Thyroid gland (tissue), 4 donors: ENCODE measurements at regions not wholly inside any gene's neighbourhood (a gene's known extent, or its start where the extent isn't known, plus 50 kb on each side); places are given as distances from the start of the nearest gene placed in this dataset.

Experiments
- DNase-seq, 2 donors: peaks; one replicate each; pipeline ENCODE4 v3.0.0-alpha.2; 2019
- H3K27ac ChIP-seq, 3 donors: fragments of 200-600 bp; sonication (generic); 1 replicate in 2 of 3; 2 replicates in 1 of 3; pipeline ENCODE4 v1.5.1; 2016 to 2019; ENCODE audit warnings: mild to moderate bottlenecking in 1 of 3, moderate library complexity in 1 of 3
- H3K27me3 ChIP-seq: fragments of 200-600 bp; sonication (generic); one replicate; pipeline ENCODE4 v1.5.1; 2019
- H3K36me3 ChIP-seq, 2 donors: fragments of 200-600 bp; sonication (generic); one replicate each; pipeline ENCODE4 v1.5.1; 2016 to 2019
- H3K4me1 ChIP-seq, 2 donors: fragments of 200-600 bp; sonication (generic); one replicate each; pipeline ENCODE4 v1.5.1; 2017 to 2019
- H3K4me3 ChIP-seq, 3 donors: fragments of 200-600 bp; sonication (generic); replicated peaks in 1 of 3; 1 replicate in 2 of 3; 2 replicates in 1 of 3; pipeline ENCODE4 v1.5.1; 2016; ENCODE audit warnings: mild to moderate bottlenecking in 1 of 3
- H3K9me3 ChIP-seq: fragments of 200-600 bp; sonication (generic); one replicate; pipeline ENCODE4 v1.5.1; 2017
- POLR2A ChIP-seq, 2 donors: fragments of 450-650 bp; IDR thresholded peaks; one replicate each; pipeline ENCODE4 v1.6.1; 2017; ENCODE audit warnings: antibody characterized with exemption in 2 of 2, mild to moderate bottlenecking in 2 of 2, moderate library complexity in 1 of 2
- WGBS, 2 donors: methylation state at CpG; one replicate each; pipeline ENCODE4 v1.1.5; 2017; 5-methylcytosine and 5-hydroxymethylcytosine counted together
- intact Hi-C: fragments of 100-400 bp; cut with DNase I; formaldehyde crosslinking; loops from one replicate; pipeline ENCODE4 v1.15.1; 2023
- TF ChIP-seq, protein P1 (sequence below), 6 experiments: fragments of 200-600 bp in 3 of 6; fragments of 450-650 bp in 3 of 6; sonication (generic) in 3 of 6; IDR thresholded peaks; one replicate each; pipeline ENCODE4 v1.5.1; 2016 to 2019; ENCODE audit warnings: antibody characterized with exemption in 6 of 6, mild to moderate bottlenecking in 2 of 6, inconsistent platforms in 1 of 6, moderate library complexity in 1 of 6

DNA sequence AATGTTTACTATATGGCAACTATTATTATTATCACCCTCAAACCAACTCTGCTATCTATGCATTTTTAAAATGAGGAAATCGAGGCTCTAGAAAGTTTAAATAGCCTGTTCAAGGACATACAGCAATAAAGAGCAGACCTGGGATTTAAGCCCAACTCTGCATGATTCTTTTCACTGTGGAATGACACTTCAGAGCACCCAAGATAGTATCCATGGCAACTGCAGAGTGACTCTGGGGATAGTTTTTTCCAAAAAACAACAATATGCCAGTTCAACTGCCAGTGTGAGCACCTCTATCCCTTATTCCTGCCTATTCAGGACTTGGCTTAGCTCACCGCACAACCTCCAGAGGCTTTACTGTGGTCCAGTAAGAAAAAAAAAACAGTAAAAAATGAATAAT lies 293.9 kb downstream of the BRINP2 start:
- Histone ChIP-seq H3K27me3 (no peaks in the 10 kb centered on the region), H3K9me3 (no peaks in the 10 kb centered on the region), H3K4me3 (no peak overlapping the region), H3K4me1 (peaks cover 0 to 3% of the 10 kb centered on the region in 2 donors), H3K27ac (no peak overlapping the region), H3K36me3 (no peaks in the 10 kb centered on the region)
- DNase-seq: peak in 1 of 2 donors; percentile 37
- WGBS, 2 donors: 18 to 41% methylated on average over 2 of the region's 2 CpGs
- intact Hi-C loops: no loop called here
- TF ChIP-seq POLR2A (IDR thresholded peaks at IDR 0.05): no peak
- TF ChIP-seq, protein P1, sequence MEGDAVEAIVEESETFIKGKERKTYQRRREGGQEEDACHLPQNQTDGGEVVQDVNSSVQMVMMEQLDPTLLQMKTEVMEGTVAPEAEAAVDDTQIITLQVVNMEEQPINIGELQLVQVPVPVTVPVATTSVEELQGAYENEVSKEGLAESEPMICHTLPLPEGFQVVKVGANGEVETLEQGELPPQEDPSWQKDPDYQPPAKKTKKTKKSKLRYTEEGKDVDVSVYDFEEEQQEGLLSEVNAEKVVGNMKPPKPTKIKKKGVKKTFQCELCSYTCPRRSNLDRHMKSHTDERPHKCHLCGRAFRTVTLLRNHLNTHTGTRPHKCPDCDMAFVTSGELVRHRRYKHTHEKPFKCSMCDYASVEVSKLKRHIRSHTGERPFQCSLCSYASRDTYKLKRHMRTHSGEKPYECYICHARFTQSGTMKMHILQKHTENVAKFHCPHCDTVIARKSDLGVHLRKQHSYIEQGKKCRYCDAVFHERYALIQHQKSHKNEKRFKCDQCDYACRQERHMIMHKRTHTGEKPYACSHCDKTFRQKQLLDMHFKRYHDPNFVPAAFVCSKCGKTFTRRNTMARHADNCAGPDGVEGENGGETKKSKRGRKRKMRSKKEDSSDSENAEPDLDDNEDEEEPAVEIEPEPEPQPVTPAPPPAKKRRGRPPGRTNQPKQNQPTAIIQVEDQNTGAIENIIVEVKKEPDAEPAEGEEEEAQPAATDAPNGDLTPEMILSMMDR (IDR thresholded peaks at IDR 0.05): no peak

DNA sequence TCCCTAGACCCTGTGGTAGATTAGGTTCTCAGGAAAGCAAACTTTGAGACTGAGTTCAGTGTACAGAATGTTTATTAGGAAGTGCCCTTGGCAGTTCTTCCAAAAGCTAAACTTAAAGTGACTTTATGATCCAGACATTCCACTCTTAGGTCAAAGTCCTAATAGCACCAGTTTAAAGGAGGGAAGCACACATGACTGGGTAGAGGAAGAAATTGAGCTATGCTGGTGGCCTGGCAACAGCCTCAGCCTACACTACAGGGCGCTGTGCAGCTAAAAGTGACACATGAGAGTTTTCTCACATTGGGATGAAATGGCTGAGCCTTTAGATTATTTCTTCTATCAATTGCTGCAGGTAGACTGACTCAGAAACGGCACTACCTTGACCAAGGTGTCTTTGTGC lies 280.4 kb downstream of the BRINP2 start:
- TF ChIP-seq, protein P1 (IDR thresholded peaks at IDR 0.05): no peak
- no peak for TF ChIP-seq POLR2A (IDR thresholded peaks at IDR 0.05)
- DNase-seq: no peak
- 66 to 74% methylated on average over 2 of the region's 2 CpGs for WGBS, 2 donors
- Histone ChIP-seq H3K27me3 (no peaks in the 10 kb centered on the region), H3K27ac (no peak overlapping the region), H3K4me1 (no peaks in the 10 kb centered on the region), H3K9me3 (no peaks in the 10 kb centered on the region), H3K36me3 (no peaks in the 10 kb centered on the region), H3K4me3 (no peak overlapping the region)
- intact Hi-C loops: no loop called here

DNA sequence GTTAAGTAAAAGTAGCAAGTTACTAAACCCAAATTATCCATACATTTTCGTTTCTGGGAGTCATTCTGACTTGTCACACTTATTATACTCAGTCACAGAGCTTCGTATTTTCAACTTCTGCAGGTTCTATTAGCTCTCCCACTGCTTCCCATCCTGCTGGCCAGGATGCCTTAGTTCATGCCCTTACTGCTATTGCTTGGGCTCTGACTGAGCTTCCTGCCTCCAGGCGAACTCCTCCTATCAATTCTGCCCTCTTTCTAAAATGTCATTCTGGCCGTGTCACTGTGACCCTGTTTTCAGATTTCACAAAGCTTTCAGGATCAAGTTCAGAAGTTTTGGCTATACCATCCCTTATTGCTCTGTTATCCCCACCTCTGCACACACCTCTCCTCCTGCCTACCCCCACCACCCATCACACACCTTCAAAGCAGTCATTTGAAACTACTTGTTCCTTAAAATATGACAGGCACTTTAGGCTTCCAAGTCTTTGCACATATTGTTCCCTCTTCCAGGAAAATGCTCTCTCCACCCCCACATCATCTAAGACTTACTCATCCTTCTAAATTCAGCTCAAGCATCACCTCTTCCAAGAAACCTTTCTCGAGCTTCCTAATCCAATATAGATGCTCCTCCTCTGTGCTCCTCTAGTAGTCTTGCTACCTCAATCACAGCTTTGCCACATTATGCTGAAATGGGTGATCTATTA lies 278.0 kb downstream of the BRINP2 start:
- H3K27ac ChIP-seq: no peak overlapping the region
- 59 to 78% methylated on average over 5 of the region's 5 CpGs for WGBS, 2 donors
- TF ChIP-seq, protein P1 (IDR thresholded peaks at IDR 0.05): no peak
- TF ChIP-seq POLR2A (IDR thresholded peaks at IDR 0.05): no peak
- no peaks in the 10 kb centered on the region for H3K9me3 ChIP-seq
- intact Hi-C loops: no loop called here
- no peak for DNase-seq
- H3K4me1 ChIP-seq: no peaks in the 10 kb centered on the region
- no peaks in the 10 kb centered on the region for H3K36me3 ChIP-seq
- no peaks in the 10 kb centered on the region for H3K27me3 ChIP-seq
- H3K4me3 ChIP-seq: no peak overlapping the region

DNA sequence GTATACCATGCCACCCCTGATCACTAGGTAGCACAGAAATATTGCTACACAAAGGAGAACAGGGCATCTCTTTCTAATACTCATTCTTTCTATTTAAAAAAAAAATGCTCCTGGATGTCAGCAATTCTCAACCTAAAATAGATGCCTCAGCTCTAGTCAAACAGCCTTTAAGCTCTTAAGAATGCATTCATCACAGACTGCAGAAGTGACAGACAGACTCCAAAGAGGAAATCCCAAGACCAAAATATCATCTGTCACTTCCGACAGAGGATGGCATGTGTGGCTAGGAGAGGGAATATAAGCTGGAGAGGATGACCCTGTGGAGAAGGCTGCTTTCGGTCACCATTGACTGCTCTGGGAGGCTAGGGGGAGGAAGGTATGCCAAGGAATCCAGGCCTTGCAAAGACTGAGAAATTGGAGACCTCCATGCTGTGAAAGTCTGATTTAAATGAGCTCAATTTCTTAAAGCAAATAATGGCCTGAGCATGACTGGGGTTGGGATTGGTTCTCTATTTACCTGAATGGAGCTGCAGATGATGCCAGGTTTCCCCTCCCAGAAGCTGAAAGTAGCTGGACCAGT lies 277.4 kb downstream of the BRINP2 start:
- no peak overlapping the region for H3K4me3 ChIP-seq
- no peaks in the 10 kb centered on the region for H3K36me3 ChIP-seq
- DNase-seq: no peak
- no peak overlapping the region for H3K27ac ChIP-seq
- WGBS, 2 donors: 63 to 74% methylated on average over 2 of the region's 2 CpGs
- TF ChIP-seq, protein P1 (IDR thresholded peaks at IDR 0.05): no peak
- TF ChIP-seq POLR2A (IDR thresholded peaks at IDR 0.05): no peak
- no peaks in the 10 kb centered on the region for H3K27me3 ChIP-seq
- H3K4me1 ChIP-seq: no peaks in the 10 kb centered on the region
- H3K9me3 ChIP-seq: no peaks in the 10 kb centered on the region
- intact Hi-C loops: no loop called here

DNA sequence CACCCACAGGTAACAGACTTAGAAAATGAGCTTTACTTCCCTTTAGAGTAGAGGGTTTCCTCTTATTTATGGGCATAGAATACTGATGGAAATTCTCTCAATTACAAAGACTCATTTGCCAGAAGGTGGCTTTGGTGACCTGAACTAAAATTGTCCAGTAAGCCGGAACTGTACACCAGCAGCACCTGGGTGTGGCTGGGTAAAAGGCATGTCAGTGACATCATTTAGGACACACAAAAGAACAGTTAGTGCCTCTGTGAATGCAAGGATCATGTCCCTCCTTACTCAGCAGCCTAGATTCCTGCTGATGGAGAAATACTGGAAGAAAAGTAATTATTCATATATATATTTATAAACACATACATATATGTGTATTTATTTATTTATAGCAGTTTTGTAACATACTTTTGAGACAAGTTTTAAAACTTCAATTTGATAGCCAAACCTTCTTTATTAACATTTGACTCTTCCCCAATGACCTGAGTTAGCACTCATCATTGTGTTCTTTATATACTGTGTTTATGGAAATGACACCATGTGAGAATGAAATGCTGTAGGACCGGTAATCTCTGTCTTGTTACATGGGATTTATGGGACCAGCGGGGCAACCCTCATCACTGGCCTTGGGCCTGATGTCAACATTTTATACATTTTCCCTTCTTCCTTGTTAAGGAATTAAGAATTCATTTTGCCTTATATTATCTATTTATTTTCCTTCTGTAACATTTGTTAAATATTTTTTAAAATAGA lies 274.4 kb downstream of the BRINP2 start:
- Histone ChIP-seq H3K4me1 (no peaks in the 10 kb centered on the region), H3K27ac (no peak overlapping the region), H3K27me3 (no peaks in the 10 kb centered on the region), H3K36me3 (no peaks in the 10 kb centered on the region), H3K4me3 (no peak overlapping the region), H3K9me3 (no peaks in the 10 kb centered on the region)
- DNase-seq: no peak
- intact Hi-C loops: no loop called here
- WGBS, 2 donors: 94 to 95% methylated on average over 3 of the region's 3 CpGs
- no peak for TF ChIP-seq POLR2A (IDR thresholded peaks at IDR 0.05)
- TF ChIP-seq, protein P1 (IDR thresholded peaks at IDR 0.05): no peak
